AG04449 (cell line): ENCODE measurements at regions not wholly inside any gene's neighbourhood (a gene's known extent, or its start where the extent isn't known, plus 50 kb on each side); places are given as distances from the start of the nearest gene placed in this dataset.

Source experiments
- CTCF ChIA-PET: fragments of 350-600 bp; formaldehyde crosslinking; extraction: SDS; loops from one replicate; lab custom pipeline; 2021; ENCODE audit warnings: antibody characterized with exemption; lab: Yijun Ruan, JAX
- POLR2A ChIA-PET: fragments of 400-600, 350-600 bp; formaldehyde crosslinking; extraction: SDS; loops from one replicate; lab custom pipeline; 2020; ENCODE audit warnings: antibody characterized with exemption, inconsistent platforms; lab: Yijun Ruan, JAX
- DNase-seq: peaks from one replicate; pipeline ENCODE4 v3.0.0-alpha.2; 2010; ENCODE audit warnings: low read depth, low spot score
- H3K4me3 ChIP-seq: 2 replicates; pipeline ENCODE4 v1.5.1; 2011; ENCODE audit warnings: low read depth, mild to moderate bottlenecking, control low read depth, low read length
- CTCF ChIP-seq: IDR thresholded peaks from one replicate; pipeline ENCODE4 v1.5.1; 2011; ENCODE audit warnings: mild to moderate bottlenecking, moderate library complexity, low read length, control low read depth, inconsistent platforms; ENCODE audit not compliant: insufficient read depth; ENCODE audit errors: missing control alignments

GRCh38 chr2:65551528-65551927, 119.1 kb upstream of the SPRED2 start:
- no peak overlapping the region for H3K4me3 ChIP-seq
- ChIA-PET POLR2A (no interaction called here), CTCF (interaction anchor here (0.6 to 6.1 kb wide), 5 partner anchors 16 to 296 kb away, joined by 3 to 37 read pairs (median 12); no protein-coding TSS in a partner anchor)
- no peak for DNase-seq
- TF ChIP-seq CTCF: no peak

GRCh38 chr2:65550246-65550645, 117.8 kb upstream of the SPRED2 start:
- no peak for TF ChIP-seq CTCF
- CTCF ChIA-PET: interaction anchor here (0.7 to 6.1 kb wide), 6 partner anchors 10 to 287 kb away, joined by 3 to 37 read pairs (median 4); no protein-coding TSS in a partner anchor
- POLR2A ChIA-PET: no interaction called here
- no peak for DNase-seq
- H3K4me3 ChIP-seq: no peak overlapping the region

GRCh38 chr2:65549631-65550030, 117.2 kb upstream of the SPRED2 start:
- CTCF ChIA-PET: interaction anchor here (0.7 to 1.3 kb wide), 4 partner anchors 10 to 284 kb away, joined by 3 to 4 read pairs (median 3); no protein-coding TSS in a partner anchor
- DNase-seq: no peak
- no peak overlapping the region for H3K4me3 ChIP-seq
- no peak for TF ChIP-seq CTCF
- POLR2A ChIA-PET: no interaction called here

GRCh38 chr2:65549257-65549627, 116.8 kb upstream of the SPRED2 start:
- no peak for DNase-seq
- ChIA-PET CTCF (interaction anchor here (0.8 to 1.0 kb wide), 3 partner anchors 11 to 284 kb away, joined by 3 to 4 read pairs (median 4); no protein-coding TSS in a partner anchor), POLR2A (no interaction called here)
- H3K4me3 ChIP-seq: no peak overlapping the region
- no peak for TF ChIP-seq CTCF

GRCh38 chr2:65548576-65549256, 116.3 kb upstream of the SPRED2 start:
- DNase-seq: no peak
- no peak overlapping the region for H3K4me3 ChIP-seq
- CTCF ChIA-PET: interaction anchor here (1.0 to 1.1 kb wide), 3 partner anchors 11 to 18 kb away, joined by 3 to 4 read pairs (median 3); no protein-coding TSS in a partner anchor
- no peak for TF ChIP-seq CTCF
- POLR2A ChIA-PET: interaction anchor here (1.9 kb wide), 1 partner anchor 112 kb away, joined by 5 read pairs; no protein-coding TSS in a partner anchor

GRCh38 chr2:65548064-65548463, 115.7 kb upstream of the SPRED2 start:
- no peak for TF ChIP-seq CTCF
- POLR2A ChIA-PET: interaction anchor here (1.9 kb wide), 1 partner anchor 112 kb away, joined by 5 read pairs; no protein-coding TSS in a partner anchor
- CTCF ChIA-PET: interaction anchor here (0.7 to 1.5 kb wide), 5 partner anchors 10 to 283 kb away, joined by 3 to 4 read pairs (median 3); no protein-coding TSS in a partner anchor
- no peak overlapping the region for H3K4me3 ChIP-seq
- no peak for DNase-seq
